SIG-M5 (cell line): ENCODE measurements at regions not wholly inside any gene's neighbourhood (a gene's known extent, or its start where the extent isn't known, plus 50 kb on each side); places are given as distances from the start of the nearest gene placed in this dataset.
"Not testable (repeated sequence)": the region's sequence is repeated elsewhere in the genome, so short reads cannot be mapped to it uniquely, and the experiment has no call there.

Experiments used
- DNase-seq: peaks from one replicate; lab custom pipeline; 2025; lab: John Stamatoyannopoulos, UW

DNA sequence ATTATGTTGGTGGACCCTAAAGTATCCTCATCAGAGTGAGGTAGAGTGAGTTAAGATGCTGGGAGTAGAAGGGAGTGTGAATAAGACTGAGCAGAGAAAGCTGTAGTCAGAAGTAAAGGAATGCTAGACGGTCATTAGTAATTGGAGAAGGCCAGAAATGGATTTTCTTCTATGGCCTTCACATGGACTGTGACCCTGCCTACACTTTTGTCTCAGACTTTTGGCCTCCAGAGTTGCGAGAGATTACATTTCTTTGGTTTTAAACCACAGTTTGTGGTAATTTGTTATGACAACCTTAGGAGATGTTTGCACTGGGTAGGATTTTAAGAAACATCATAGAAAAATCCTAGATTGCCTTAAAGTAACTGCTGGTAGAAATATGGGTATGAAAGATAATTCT lies 1267.7 kb upstream of the TMEFF2 start:
- DNase-seq = no peak

DNA sequence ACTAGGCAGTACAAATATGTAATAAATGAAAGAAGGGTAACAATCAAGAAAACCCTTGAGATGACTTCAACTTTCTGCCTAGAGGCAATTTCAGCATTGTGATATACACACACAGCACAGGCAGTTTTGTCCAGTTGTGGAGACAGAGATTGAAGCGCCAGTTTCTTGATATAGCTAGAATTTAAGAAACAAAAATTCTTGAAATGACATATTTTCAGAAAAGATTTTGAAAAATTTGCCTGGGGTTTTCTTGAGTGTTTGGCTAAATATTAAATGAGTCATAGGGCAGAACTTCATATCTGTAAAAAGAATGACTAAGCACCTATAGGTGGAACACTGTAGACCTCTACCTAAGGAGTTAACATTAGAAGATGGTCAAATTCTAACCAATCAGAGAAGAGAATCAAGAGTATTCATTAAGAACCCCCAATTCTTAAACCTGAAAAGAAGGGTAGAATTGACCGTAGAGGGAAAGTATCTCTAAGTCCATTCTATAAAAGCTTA lies 1266.8 kb upstream of the TMEFF2 start:
- DNase-seq = no peak

GRCh38 chr2:193446967-193447366 lies 1252.2 kb upstream of the TMEFF2 start:
- DNase-seq = no peak

DNA sequence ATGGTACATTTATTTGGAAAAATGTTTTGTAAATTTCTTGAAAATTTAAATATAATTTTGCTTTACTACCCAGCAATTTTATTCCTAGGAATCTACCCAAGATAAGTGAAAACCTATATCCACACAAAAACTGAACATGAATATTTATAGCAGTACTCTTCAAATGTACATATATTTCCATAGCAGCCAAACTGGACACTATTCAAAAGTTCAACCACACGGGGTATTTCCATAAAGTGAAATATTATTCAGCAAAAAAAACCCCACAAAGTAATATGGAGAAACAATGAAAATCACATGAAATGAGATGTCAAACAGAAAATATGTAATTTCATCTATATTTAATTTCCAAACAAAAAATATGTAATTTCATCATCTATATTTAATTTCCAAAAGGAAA lies 1247.6 kb upstream of the TMEFF2 start:
- no peak for DNase-seq

- no peak for DNase-seq
Observed at GRCh38 chr2:193428336-193428818, 1233.6 kb upstream of the TMEFF2 start.

- not testable (repeated sequence) for DNase-seq
Observed at GRCh38 chr2:193412368-193412767, 1217.6 kb upstream of the TMEFF2 start.

DNA sequence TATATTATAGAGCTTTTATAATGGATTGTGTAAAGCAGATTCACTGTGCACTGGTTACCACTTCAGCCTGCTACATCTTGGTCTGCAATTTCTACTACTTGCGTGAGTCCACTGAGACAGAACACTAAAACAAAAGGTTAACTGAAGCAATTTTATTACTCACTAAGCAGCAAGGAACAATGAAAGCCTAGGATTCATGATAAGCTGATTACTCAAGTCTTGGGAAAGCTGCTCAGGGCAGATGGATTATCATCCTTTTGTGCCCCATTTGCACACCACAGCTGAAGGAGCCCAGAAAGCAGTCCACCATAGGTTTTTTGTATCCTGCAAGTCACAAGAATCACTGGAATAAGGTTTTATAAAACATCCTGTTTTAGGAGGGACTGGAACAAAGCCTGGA lies 1215.2 kb upstream of the TMEFF2 start:
- DNase-seq = no peak

- no peak for DNase-seq
Observed at GRCh38 chr2:193382583-193382982, 1187.8 kb upstream of the TMEFF2 start.

- DNase-seq = no peak
Observed at GRCh38 chr2:193377789-193378188, 1183.1 kb upstream of the TMEFF2 start.

DNA sequence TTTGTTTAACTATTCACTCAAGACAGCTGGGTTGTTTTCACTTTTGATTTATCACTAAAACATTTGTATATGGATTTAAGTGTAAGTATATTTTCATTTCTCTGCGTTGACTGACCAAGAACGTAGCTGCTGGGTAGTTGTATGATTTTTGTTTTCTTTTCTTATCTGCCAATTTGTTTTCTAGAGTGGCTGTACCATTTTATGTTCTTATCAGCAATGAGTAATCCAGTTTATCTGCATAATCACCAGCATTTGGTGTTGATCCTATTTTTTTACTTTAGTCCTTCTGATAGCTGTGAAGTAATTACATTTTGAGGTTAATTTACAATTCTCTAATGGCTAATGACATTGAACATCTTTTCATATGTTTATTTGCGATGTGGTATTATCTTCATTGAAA lies 1178.4 kb upstream of the TMEFF2 start:
- DNase-seq = no peak

DNA sequence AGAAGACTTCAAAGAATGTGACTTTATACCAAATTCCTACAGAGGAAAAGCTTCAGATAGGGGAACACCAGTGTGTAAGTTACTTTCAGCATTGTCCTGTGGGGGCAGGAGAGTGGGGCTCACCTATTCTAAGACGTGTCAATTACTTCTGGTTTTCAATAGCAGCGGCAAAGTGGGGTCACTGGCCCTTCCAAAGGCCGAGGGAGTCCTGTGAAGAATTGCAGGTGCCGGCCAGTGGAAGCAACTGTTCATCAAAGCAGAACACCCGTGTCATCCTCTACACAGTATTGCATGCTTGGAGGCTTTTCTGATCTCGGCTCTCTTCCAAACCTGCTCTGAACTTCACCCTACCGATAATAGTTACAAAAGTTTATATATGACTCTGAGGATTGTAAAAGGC lies 1176.5 kb upstream of the TMEFF2 start:
- DNase-seq = no peak

DNA sequence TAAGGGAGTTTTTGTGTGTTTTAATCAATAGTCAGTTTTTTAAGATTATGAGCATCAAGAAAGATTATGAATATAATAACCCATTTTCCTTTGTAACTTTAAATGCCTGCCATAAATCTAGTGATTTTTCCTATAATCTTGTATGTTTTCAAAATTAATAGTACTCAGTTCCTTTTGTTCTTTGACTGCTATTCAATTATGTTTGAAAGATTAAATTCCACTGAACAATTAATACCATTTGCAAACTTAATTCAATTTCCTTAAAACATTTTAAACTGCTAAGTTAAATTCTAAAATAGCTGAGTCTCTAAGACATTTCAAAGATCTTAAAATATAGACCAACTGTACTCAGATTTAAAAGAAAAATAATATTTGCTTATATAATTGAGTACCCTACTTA lies 1173.9 kb upstream of the TMEFF2 start:
- DNase-seq = no peak

GRCh38 chr2:193357508-193357907 lies 1162.8 kb upstream of the TMEFF2 start:
- no peak for DNase-seq

- DNase-seq = not testable (repeated sequence)
Observed at GRCh38 chr2:193352665-193353242, 1158.0 kb upstream of the TMEFF2 start.

GRCh38 chr2:193350509-193350908 lies 1155.8 kb upstream of the TMEFF2 start:
- DNase-seq = no peak

DNA sequence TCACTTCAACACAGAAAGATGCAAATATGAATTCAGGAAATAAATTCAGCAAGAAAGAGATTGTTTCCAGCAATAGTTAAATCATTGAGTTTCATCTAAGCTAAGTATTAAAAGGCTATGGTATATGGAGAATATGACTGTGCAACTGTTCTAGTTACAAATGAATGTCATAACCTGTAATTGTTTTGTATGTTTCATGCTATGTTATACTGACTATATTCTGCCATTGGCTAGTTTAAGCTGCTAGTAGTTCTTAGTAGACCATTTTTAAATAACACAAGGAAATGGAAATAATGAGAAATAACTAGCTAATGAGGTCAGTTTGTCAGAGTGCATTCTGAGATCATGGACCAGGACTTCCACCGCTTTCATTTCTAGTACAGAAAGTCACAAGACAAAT lies 1154.9 kb upstream of the TMEFF2 start:
- DNase-seq = no peak

DNA sequence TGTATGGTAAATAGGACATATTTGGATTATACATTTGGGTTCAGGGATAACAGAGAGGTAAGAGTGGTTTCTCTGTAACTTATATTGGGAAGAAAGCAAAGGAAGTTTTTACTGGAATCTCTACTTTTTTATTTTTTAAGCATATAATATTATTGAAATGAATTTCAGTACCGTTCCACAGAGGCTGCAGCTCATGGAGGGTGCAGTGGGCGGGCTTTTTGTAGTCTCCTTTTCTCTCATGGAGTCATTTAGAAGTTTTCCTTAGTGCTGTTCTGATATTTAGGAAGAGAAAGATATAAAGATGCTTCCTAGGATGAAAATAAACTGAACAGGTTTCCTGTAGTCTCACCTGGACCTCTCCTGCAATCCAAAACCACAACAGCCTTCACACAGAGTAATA lies 1153.3 kb upstream of the TMEFF2 start:
- no peak for DNase-seq

- no peak for DNase-seq
Observed at GRCh38 chr2:193336781-193337180, 1142.0 kb upstream of the TMEFF2 start.

DNA sequence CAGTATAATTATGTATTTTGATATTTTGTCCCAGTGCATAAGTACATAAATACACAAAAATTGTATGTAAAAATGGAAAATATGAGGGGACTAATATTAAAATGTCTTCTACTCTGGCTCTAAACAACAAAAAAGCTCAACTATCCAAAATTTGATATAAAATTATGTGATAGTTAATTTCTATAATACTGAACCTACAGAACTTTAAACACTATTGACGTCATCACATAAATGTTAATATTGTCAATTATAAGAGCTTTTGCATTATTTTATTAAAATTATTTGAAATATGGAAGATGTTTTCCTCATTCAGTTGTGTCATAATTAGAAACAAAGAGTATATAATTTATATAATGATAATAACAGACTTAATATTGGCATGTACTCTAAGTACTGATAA lies 1139.7 kb upstream of the TMEFF2 start:
- DNase-seq = no peak

DNA sequence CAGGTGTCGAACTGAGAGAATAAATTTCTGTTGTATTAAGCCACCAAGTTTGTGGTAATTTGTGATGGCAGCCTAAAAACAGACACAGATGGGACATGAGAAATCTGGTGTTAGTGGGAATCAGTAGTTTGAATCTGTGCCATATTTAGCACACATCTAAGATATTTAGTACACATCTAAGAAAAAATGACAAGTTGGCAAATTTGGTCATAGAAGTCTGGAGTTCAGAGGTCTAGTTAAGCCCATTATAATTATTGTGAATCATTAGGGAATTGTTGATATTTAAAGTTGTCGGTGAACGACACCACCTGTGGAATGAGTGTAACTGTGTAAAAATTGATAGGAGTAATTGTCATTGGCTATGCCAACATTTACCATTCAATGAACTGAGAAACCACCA lies 1138.8 kb upstream of the TMEFF2 start:
- DNase-seq = no peak

GRCh38 chr2:193332941-193333340 lies 1138.2 kb upstream of the TMEFF2 start:
- DNase-seq = no peak

GRCh38 chr2:193331676-193332075 lies 1136.9 kb upstream of the TMEFF2 start:
- DNase-seq = no peak

- DNase-seq = no peak
Observed at GRCh38 chr2:193326296-193326695, 1131.6 kb upstream of the TMEFF2 start.

DNA sequence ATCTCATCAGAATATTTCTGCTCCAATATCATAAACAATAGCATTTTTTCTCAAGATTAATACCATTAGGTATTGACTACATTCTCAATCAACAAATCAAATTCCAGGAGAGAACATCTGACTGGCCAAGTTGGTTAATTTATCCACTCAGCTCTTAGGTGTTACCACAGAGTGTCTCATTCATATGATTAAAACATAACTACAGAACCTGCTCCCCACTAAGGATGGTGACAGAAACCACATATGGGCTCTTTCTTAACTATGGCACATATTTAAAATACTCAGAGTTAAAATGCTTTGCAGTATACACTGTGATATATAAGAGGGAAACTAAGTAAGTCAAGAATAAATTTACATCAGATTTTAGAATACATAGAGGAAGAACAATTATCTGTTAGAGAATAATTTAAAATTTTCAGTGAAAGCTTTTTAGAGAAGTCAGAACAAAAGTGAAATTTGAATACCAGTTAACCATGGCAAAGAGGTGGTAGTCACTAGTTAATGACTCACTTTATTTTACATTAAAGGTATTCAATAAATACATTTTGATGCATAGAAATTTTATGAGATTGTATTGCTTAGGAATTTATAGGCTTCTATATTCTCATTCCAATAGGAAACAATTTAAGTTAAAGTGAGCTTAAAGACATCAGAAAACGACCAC lies 1120.8 kb upstream of the TMEFF2 start:
- no peak for DNase-seq
